Psoas muscle (tissue), 7 donors: ENCODE measurements at regions not wholly inside any gene's neighbourhood (a gene's known extent, or its start where the extent isn't known, plus 50 kb on each side); places are given as distances from the start of the nearest gene placed in this dataset.

Experiments
- ATAC-seq, 4 donors: fragments of 200-7000 bp; cut with Tn5 transposase; one replicate each; pipeline ENCODE4 v1.9.1; 2020; ENCODE audit warnings: moderate library complexity in 3 of 4, mild to moderate bottlenecking in 2 of 4
- DNase-seq, 2 donors: peaks; one replicate each; pipeline ENCODE4 v3.0.0-alpha.2; 2020
- H3K27ac ChIP-seq: fragments of 200-600 bp; one replicate; pipeline ENCODE4 v1.8.0; 2022
- H3K27me3 ChIP-seq, 3 donors: fragments of 200-600 bp in 1 of 3; one replicate each; pipeline versions ENCODE4 v1.6.1 to v1.8.0; 2013 to 2022; ENCODE audit warnings: low read length in 2 of 3, mild to moderate bottlenecking in 2 of 3, moderate library complexity in 1 of 3; ENCODE audit not compliant: insufficient read depth in 3 of 3
- H3K36me3 ChIP-seq, 2 donors: fragments of 200-600 bp in 1 of 2; one replicate each; pipeline versions ENCODE4 v1.6.1 to v1.8.0; 2013 to 2022; ENCODE audit warnings: low read depth in 1 of 2, mild to moderate bottlenecking in 1 of 2, moderate library complexity in 1 of 2; ENCODE audit not compliant: insufficient read depth in 1 of 2
- H3K4me1 ChIP-seq: fragments of 200-600 bp; one replicate; pipeline ENCODE4 v1.8.0; 2022
- H3K4me3 ChIP-seq: fragments of 200-600 bp; one replicate; pipeline ENCODE4 v1.8.0; 2022; ENCODE audit warnings: mild to moderate bottlenecking
- H3K9me3 ChIP-seq: fragments of 200-600 bp; one replicate; pipeline ENCODE4 v1.8.0; 2022
- CTCF ChIP-seq: fragments of 200-600 bp; IDR thresholded peaks from one replicate; pipeline ENCODE4 v1.8.0; 2022; ENCODE audit warnings: antibody characterized with exemption
- WGBS, 3 donors: extraction: QIAGEN DNeasy Blood & Tissue Kit; methylation state at CpG; one replicate each; pipeline versions ENCODE4 v1.1.6 to v1.1.7; 2013; 5-methylcytosine and 5-hydroxymethylcytosine counted together
- intact Hi-C, 2 donors: fragments of 100-400 bp; cut with DNase I; formaldehyde crosslinking; loops; one replicate each; pipeline versions ENCODE4 v1.11.0 to v1.14.2; 2022
- donor health status: healthy with polysubstance abuse.
- donor health status: DM: no; HTN: no; CAD: no; lungs with moderate emphysema.
- donor health status: Bipolar disorder and iron deficiency.
- donor health status: healthy.
- donor health status: DM: yes; HTN: yes; CAD: no.
- donor health status: DM: no; HTN: no; CAD: no.
- donor health status: DM: yes; HTN: yes; CAD: no.

DNA sequence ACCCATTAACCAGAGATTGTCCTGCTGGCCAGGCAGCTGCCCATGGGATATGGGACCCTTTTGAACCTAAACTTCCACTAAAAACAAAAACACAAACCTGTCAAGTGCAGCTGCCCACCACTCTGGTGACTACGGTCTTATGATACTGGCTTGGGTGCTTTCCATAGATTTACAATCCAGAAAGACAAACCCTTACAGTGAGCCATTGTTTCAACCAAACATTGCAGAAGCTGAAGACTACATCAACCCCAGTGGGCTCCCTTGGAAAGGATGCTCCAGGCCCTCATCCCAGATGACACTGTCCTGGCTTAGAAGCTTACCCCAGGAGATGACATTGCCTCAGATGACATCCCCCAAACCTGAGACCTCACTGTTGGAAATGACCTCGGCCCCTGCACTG, 56.9 kb upstream of the WNT11 start:
- no peak for TF ChIP-seq CTCF
- no peaks in the 10 kb centered on the region for H3K9me3 ChIP-seq

GRCh38 chr11:76260296-76260925, 54.1 kb upstream of the WNT11 start:
- no peaks in the 10 kb centered on the region for H3K27me3 ChIP-seq
- TF ChIP-seq CTCF, result no peak
- H3K4me3 ChIP-seq, result no peak overlapping the region
- 84 to 91% (median 88%) methylated on average over 10 of the region's 10 CpGs for WGBS, 3 donors
- no peak overlapping the region for H3K27ac ChIP-seq
- no peaks in the 10 kb centered on the region for H3K4me1 ChIP-seq
- H3K36me3 ChIP-seq, result no peaks in the 10 kb centered on the region
- no peaks in the 10 kb centered on the region for H3K9me3 ChIP-seq
- intact Hi-C loops, result no loop called here
- ATAC-seq (no peak), DNase-seq (no peak)

More for the DNA sequence above, 56.9 kb upstream of the WNT11 start:
- Histone ChIP-seq H3K27me3 (no peaks in the 10 kb centered on the region), H3K4me3 (no peak overlapping the region), H3K27ac (no peak overlapping the region), H3K4me1 (no peaks in the 10 kb centered on the region), H3K36me3 (no peaks in the 10 kb centered on the region)
- ATAC-seq, result no peak
- intact Hi-C loops, result no loop called here
- no peak for DNase-seq
- 88 to 90% (median 90%) methylated on average over 2 of the region's 2 CpGs for WGBS, 3 donors

DNA sequence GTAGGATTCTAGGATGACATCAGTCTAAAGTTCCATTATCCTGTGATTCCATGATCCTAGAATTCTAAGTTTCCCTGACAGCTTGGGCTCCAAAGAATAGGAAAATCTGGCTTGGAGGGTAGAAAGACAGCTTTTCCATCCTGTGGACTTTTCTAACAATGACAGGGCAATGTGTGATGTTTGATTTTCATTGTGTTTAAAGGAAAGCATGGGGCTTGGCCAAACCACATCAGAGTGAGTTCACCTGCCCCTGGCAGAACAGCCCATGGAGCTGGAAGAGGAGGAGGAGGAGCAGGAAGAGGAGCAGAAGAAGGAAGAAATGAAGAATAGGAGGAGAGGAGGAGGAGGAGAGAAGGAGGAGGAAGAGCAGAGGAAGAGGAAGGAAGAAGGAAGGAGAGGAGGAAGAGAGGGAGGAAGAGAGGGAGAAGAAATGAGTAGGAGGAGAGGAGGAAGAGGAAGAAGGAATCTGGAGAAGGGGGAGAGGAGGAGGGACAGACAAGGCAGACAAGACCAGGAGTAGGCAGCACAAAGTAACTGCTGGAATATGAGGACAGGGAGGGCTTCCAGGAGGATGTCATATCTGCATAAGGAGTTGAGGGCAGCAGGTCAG, 53.1 kb upstream of the WNT11 start:
- no peak overlapping the region for H3K4me3 ChIP-seq
- intact Hi-C loops, result no loop called here
- no peaks in the 10 kb centered on the region for H3K4me1 ChIP-seq
- ATAC-seq (no peak), DNase-seq (no peak)
- H3K36me3 ChIP-seq, result no peaks in the 10 kb centered on the region
- TF ChIP-seq CTCF, result no peak
- no peaks in the 10 kb centered on the region for H3K9me3 ChIP-seq
- no peaks in the 10 kb centered on the region for H3K27me3 ChIP-seq
- H3K27ac ChIP-seq, result no peak overlapping the region

GRCh38 chr11:76257074-76257719, 50.9 kb upstream of the WNT11 start:
- intact Hi-C loops, result no loop called here
- Histone ChIP-seq H3K4me1 (peaks cover 5% of the 10 kb centered on the region), H3K27me3 (no peaks in the 10 kb centered on the region), H3K27ac (no peak overlapping the region), H3K9me3 (no peaks in the 10 kb centered on the region), H3K4me3 (no peak overlapping the region), H3K36me3 (no peaks in the 10 kb centered on the region)
- TF ChIP-seq CTCF, result no peak
- 57 to 70% (median 68%) methylated on average over 15 of the region's 15 CpGs for WGBS, 3 donors
- DNase-seq (no peak), ATAC-seq (no peak)
